Chondrocyte (in vitro differentiated cells): ENCODE measurements at regions not wholly inside any gene's neighbourhood (a gene's known extent, or its start where the extent isn't known, plus 50 kb on each side); places are given as distances from the start of the nearest gene placed in this dataset.

Source experiments
- DNase-seq: peaks from one replicate; pipeline ENCODE4 v3.0.0; 2021; ENCODE audit warnings: mixed read lengths, low spot score
- H3K27ac Mint-ChIP-seq: one replicate; pipeline ENCODE4 v1.8.0; 2021; ENCODE audit warnings: mild to moderate bottlenecking, moderate library complexity, mixed read lengths; ENCODE audit not compliant: unreplicated experiment
- H3K27me3 Mint-ChIP-seq: 2 replicates; pipeline ENCODE4 v1.8.0; 2021; ENCODE audit warnings: low read depth, mixed read lengths
- H3K36me3 Mint-ChIP-seq: 2 replicates; pipeline ENCODE4 v1.8.0; 2021; ENCODE audit warnings: low read depth, mixed read lengths
- H3K4me1 Mint-ChIP-seq: 2 replicates; pipeline ENCODE4 v1.8.0; 2021; ENCODE audit warnings: low read depth, mild to moderate bottlenecking, mixed read lengths
- H3K4me3 Mint-ChIP-seq: one replicate; pipeline ENCODE4 v1.8.0; 2021; ENCODE audit warnings: mild to moderate bottlenecking, moderate library complexity, mixed read lengths; ENCODE audit not compliant: unreplicated experiment
- H3K9me3 Mint-ChIP-seq: 2 replicates; pipeline ENCODE4 v1.8.0; 2021; ENCODE audit warnings: low read depth, mixed read lengths
- CTCF ChIP-seq: fragments of 200-600 bp; sonication (generic); IDR thresholded peaks from 2 replicates; pipeline ENCODE4 v1.5.0; 2021; ENCODE audit warnings: antibody characterized with exemption, mild to moderate bottlenecking, moderate library complexity

GRCh38 chrX:117215683-117216082, 752.9 kb upstream of the CT83 start:
- Mint-ChIP-seq H3K4me3 (no peak overlapping the region), H3K36me3 (no peaks in the 10 kb centered on the region), H3K27ac (no peak overlapping the region), H3K9me3 (peaks cover 23% of the 10 kb centered on the region), H3K4me1 (no peaks in the 10 kb centered on the region), H3K27me3 (no peaks in the 10 kb centered on the region)
- no peak for TF ChIP-seq CTCF
- DNase-seq = no peak

- Mint-ChIP-seq H3K9me3 (peaks cover 43% of the 10 kb centered on the region), H3K4me1 (no peaks in the 10 kb centered on the region), H3K27ac (no peak overlapping the region), H3K36me3 (no peaks in the 10 kb centered on the region), H3K27me3 (no peaks in the 10 kb centered on the region), H3K4me3 (no peak overlapping the region)
- no peak for TF ChIP-seq CTCF
- DNase-seq = no peak
Measured at GRCh38 chrX:117196481-117196880, 733.7 kb upstream of the CT83 start.

- Mint-ChIP-seq H3K36me3 (no peaks in the 10 kb centered on the region), H3K4me1 (no peaks in the 10 kb centered on the region)
Measured at GRCh38 chrX:117147249-117147648, 684.5 kb upstream of the CT83 start.

GRCh38 chrX:117138070-117138469, 675.3 kb upstream of the CT83 start:
- no peak overlapping the region for H3K4me3 Mint-ChIP-seq
- H3K36me3 Mint-ChIP-seq = no peaks in the 10 kb centered on the region

More at GRCh38 chrX:117147249-117147648, 684.5 kb upstream of the CT83 start:
- no peak overlapping the region for H3K4me3 Mint-ChIP-seq
- TF ChIP-seq CTCF = no peak
- no peaks in the 10 kb centered on the region for H3K27me3 Mint-ChIP-seq
- no peak for DNase-seq
- H3K27ac Mint-ChIP-seq = no peak overlapping the region
- H3K9me3 Mint-ChIP-seq = peaks cover 46% of the 10 kb centered on the region

GRCh38 chrX:117134983-117135382, 672.2 kb upstream of the CT83 start:
- Mint-ChIP-seq H3K27ac (no peak overlapping the region), H3K4me3 (no peak overlapping the region), H3K36me3 (no peaks in the 10 kb centered on the region), H3K27me3 (no peaks in the 10 kb centered on the region), H3K9me3 (peaks cover 19% of the 10 kb centered on the region), H3K4me1 (no peaks in the 10 kb centered on the region)
- no peak for DNase-seq
- TF ChIP-seq CTCF = no peak

More at GRCh38 chrX:117138070-117138469, 675.3 kb upstream of the CT83 start:
- H3K27ac Mint-ChIP-seq = no peak overlapping the region
- no peak for DNase-seq
- TF ChIP-seq CTCF = no peak
- H3K4me1 Mint-ChIP-seq = no peaks in the 10 kb centered on the region
- H3K9me3 Mint-ChIP-seq = peaks cover 8% of the 10 kb centered on the region
- no peaks in the 10 kb centered on the region for H3K27me3 Mint-ChIP-seq
